CD4-positive, alpha-beta T cell treated with Interferon alpha-2 for 1 hour (primary cell): ENCODE measurements at regions not wholly inside any gene's neighbourhood (a gene's known extent, or its start where the extent isn't known, plus 50 kb on each side); places are given as distances from the start of the nearest gene placed in this dataset.

Source experiments
- DNase-seq, 2 donors: peaks; one replicate each; pipeline ENCODE4 v3.0.0-alpha.2; 2020 to 2022

DNA sequence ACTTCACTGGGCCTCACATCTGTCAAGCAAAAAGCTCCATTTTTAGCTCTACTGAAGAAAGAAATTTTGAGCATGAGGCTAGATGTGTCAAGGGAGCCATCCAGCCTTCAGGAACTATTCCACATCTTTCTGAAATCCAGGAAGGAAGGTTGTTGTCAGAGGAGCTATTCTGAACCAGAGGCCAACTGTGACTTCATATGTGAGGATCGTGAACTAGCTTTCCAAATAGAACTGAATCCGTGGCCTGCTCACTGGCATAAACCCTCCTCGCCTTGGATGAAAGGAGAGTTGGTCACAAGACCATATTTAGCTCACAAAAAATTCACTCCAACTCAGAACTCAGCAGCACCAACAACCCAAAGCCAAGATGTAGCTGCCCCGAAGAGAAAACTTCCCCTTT lies 195.8 kb downstream of the FOXO1 start:
- no peak for DNase-seq

DNA sequence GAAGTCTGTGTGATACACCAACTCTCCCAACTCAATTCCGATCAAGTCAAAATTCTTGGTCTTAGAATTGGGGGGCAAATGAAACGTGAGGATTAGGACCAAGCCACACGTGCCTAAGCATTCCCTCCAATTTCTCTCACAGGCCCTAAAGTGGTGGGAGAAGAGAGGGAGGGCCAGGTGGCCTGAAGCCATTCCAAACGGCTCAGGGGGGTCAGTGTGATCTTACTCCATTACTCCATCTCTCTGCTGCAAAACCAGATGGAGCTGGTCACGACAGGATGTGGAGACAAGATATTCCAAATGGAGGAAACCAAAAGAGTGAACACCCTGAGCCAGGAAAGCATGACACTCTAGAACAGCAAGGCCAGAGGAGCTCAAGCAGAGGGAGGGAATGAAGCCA lies 195.4 kb downstream of the FOXO1 start:
- DNase-seq: no peak

DNA sequence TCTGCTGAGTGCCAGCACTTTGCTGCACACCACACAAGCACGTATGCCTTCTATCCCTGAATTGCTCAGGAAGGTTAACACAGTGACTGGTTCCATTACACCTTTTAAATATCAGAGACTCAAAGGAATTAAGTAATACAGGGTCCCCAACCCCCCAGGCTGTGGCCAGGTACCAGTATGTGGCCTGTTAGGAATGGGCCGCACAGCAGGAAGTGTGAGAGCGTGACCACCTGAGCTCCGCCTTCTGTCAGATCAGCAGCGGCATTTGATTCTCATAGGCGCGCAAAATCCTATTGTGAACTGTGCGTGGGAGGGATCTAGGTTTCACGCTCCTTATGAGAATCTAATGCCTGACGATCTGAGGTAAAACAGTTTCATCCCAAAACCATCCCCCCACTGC lies 194.5 kb downstream of the FOXO1 start:
- no peak for DNase-seq

DNA sequence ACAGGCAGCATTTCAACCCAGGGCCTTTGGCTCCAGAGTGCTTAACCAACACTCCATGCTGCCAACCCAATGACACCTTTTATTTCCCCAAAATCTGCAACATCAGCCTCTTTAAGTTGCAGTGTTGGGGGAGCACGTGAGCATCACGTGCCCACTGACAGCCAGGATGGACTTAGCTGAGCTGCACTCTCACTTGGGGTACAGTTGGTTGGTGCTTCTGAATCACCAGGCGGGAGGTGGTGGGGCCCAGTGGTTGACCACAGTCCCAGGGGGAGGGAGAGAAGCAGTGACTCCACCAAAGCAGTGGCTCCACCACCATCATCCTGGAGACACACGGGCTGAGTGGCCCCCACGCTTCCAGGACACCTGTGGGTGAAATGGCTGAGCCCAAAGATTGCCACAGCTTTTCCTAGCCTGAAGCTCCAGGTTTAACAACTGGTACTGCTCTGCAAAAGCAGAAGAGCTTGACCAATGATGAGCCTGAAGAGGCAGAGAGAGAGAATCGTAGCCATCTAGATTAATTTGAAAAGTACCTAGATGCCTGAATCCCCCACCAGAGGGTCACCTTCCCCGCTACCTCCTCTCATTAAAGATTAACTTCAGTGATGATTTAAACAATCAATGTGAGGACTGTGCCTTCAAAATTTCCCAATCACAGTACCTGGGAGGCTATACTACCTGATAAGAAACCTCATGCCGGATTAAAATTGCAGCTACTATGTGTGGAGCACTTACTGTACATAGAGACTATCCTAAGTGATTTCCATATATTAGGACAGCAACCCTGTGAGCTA lies 193.8 kb downstream of the FOXO1 start:
- DNase-seq: no peak

DNA sequence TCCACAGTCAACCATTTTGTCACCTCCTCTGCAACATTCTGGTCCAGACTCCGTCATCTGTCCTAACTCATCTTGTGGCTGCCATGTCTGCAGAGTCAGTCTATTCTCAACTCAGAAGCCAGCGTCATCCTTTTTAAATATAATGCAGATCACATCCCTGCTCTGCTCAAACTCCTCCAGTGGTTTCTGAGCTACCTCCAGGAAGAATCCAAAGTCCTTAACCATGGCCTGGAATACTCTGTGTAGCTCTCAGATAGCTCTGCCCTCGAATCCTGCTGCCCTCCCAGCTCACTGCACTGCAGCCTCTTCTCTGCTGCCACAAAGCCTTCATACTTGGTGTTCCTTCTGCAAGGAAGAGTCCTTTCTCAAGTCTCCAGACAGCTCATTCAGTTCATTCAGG lies 190.8 kb downstream of the FOXO1 start:
- DNase-seq: no peak

DNA sequence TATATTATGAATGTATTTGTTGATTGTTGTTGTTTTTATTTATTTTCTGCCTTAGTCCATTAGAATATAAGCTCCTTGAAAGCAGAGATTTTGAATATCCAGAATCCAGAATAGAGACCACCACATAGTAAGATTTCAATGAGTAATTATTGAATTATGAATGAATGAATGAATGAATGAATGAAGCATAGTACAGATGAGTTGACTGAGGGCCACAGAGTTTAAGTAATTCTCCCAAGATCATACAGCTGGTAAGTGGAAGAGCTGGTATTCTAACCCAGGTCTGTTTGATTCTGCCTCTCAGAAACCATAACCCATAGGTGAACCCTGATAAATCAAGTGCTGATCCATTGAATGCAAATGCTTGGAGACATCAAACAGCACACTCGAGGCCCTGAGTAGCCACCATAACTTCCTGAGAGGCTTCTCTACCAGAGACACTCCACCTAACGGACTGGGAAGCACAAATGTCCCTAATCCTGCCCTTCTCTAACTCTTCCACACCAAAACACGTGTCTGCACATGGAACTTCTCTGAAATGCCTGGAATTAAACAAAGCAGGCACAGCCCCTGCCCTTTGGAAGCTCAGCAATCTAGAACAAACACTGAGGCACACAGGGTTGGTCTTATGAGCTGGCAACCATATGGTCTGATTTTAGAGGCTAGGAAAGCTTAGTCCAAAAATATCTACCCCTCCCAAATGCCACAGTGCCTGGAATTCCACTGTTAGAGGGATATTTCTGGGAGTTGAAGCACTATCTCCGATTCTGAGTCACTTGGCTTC lies 190.1 kb downstream of the FOXO1 start:
- no peak for DNase-seq

DNA sequence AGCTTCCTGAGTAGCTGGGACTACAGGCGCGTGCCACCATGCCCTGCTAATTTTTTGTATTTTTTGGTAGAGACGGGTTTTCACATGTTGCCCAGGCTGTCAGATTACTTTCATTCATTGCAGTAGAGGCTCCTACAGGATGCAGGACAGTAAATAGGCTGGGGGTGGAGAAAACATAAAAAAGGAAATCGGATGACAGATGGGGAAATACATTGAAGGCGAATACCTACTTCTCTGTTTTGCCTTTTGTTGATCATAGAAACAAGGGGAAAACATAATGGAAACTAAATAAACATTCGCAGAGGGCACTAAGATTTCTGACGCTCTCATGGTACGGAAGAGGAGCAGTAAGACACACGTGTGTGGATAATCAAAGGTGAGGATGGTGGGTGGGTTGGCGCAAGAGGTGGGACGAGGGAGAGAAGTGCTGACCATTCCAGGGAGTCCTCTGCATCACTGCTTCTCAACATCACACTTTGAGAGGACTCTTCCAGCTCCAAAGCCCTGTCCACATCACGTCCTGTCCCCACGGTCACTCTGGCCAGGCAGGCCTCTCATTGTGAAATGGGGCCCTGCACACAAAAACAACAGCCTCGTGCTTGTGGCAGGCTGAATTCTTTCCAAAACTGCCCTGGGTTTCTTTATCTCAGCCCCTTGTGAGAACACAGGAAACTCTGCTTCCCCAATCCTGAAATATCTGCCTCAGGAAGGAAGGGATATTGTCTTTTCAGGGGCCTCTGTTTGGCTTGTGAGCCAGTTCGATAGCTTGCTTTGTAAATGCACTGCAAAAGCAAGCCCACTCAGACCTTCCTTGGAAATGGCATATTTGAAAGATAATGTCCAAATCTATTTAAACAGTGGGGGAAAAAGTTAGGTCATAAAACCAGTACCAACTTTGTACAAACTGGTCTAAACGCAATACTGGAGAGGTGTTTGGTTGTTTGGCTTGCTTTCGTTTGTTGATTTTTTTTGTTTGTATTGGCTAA lies 188.5 kb downstream of the FOXO1 start:
- DNase-seq: no peak

DNA sequence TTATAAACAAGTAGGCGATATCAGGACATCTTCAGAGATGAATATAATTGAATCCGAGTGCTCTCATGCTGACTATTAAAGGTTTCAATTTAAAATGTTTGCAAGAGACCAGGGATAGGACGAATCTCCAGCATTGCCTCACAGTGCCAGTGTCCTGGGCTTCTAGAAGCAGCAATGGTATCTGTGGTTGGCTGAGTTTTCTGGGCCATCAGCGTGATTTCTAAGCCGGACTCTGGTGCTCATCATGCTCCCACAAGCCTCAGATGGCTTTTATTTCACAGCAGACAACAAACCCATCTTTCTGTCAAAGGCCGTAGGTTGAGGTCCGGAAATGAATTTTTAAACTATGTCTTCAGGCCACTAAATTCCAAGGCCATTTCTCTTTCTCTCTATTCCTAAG lies 187.7 kb downstream of the FOXO1 start:
- no peak for DNase-seq

DNA sequence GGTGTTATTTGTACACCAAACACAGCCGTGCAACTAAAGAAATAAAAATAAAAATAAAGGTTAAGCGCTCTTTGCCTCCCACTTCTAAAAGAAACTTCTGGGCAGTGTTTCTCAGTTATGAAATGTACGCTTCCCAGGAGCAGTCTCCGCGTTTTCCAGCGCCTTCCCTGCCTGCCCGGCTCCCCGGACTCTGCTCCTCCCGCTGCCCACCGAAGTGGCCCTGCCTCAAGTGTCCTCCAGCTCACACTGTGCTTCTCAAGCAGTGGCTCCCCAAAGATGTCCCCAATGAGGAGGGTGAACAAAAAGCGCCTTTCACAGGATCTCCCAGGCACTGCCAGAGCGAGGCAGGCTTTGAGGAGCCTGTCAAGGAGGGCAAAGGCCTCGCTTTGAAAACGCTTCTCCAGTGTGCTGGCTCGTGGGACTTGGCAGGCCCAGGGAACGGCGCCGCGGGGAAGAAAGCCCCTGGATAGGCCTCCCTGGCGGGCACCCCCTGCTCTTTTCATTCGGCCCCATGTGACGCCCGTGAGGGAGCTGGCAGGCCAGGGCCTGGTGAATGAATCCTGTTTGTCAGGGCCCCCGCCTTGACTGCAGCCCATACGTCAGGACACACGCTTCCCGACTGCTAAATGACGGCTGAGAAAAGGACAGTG lies 187.1 kb downstream of the FOXO1 start:
- DNase-seq: no peak

DNA sequence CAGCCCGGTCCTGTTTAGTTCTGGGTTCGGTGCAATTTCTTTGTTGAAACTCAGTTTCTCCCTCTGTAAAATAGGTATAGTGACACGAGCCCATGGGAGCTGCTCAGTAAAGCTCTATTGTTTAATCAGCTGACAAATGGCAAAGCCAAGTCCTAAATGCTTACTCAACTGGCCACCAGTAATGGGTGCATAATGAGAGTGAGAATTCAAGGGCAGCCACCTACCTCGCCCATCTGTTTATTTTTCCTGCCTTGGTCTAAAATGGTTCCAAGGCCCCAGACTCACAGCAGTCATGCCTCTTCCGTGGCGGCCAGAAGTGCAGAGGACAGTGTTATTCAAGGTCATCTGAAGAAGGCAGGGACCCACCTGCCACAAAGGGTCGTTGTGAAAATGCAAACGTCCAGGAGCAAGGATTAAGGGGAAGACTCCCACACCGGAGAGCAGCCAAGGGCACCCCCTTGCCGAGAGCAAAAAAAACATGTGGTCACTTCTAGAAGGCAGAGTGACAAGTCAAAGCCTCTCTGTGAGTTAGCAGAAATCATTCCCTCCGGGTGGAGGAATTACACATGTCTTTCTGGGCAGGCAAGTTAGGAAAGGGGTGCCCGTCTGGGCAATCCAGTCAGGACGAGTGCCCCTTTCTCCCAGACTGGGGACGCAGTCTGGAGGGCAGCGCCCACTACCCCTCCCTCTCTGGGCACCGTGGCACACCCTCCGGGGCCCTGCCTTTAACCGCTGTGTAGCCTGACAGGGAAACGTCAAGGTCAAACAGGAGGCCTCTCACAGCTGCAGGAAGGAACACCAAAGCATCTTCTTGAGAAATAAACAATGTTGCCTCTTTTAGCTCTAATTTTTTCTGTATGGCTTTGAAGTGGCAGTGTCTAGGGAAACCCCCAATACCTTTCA lies 186.2 kb downstream of the FOXO1 start:
- DNase-seq: peak in 1 of 2 donors; percentile 13

DNA sequence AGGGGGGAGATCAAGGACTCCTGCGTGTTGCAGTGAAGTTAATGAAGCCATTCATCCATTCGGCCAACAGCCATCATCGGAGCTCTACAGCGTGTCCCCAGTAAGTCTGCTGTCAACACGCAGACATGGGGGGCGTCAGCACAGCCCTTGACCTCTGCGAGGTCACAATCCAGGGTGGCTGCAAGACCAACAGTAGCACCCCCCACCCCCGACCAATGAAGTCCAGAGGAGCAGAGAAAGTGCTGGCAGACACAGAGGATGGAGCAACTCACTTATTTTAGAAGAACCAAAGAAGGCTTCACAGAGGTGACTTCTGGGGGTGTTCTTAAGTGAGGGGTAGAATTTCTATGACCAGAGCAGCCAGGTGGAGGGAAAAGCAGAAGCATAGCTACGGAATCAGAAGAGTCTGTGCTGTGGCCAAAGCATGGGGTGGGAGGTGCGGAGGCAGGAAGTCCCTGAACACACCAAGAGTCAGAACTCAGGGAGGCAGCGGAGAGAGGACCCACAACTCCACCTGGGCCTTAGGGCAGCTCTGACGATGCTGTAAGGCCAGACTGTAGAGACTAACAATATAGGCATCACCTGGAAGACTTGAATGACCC lies 185.4 kb downstream of the FOXO1 start:
- peak in 1 of 2 donors; percentile 11 for DNase-seq

DNA sequence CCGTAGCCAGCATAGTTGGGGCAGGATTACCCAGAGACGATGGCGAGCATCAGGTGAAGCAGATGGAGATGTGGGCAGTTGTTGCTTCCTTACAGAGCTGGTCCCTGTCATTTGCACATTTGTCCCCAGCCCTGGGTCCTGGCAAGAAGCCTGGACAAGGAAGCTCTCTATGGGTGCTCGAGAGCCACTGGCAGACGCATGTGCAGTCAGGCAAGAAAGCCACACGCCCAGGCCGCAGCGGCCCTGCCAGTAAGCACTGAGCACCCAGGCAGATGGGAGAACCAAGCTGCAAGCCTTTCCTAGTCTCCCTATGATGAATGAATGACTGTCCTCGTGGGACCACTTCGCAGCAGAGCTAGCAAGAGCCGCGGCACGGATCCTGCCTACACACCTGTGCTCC lies 182.8 kb downstream of the FOXO1 start:
- no peak for DNase-seq

DNA sequence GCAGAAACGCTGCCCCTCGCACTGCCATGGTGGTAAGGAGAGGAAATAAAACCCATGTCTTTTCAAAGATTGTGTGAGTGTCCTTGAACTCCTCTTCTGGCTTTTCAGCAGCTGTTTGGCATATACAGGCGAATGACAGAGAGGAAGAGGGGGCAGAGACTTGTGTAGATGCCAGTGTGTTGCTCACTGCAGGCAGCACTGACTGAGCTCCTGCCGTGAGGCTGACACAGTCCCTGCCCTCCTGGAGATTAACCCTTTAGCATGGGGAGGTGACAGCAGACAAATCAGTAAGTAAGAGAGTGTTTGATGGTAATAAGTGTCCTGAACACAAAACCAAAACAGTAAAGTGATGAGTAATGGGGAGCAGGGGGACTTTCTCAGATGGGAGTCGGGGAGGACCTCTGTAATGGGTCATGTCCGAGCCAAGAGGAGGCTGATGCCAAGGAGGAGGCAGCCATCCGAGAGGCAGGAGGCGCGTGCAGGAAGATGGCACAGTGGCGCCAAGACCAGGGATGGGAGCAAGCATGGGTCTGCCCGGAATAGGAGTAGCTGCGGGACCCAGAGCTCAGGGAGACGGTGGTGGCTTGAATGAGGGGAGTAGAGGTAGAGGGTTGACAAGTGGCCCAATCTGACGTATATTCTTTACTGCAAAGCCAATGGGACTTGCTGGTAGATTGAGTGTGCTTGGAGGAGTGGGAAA lies 182.2 kb downstream of the FOXO1 start:
- DNase-seq: no peak

DNA sequence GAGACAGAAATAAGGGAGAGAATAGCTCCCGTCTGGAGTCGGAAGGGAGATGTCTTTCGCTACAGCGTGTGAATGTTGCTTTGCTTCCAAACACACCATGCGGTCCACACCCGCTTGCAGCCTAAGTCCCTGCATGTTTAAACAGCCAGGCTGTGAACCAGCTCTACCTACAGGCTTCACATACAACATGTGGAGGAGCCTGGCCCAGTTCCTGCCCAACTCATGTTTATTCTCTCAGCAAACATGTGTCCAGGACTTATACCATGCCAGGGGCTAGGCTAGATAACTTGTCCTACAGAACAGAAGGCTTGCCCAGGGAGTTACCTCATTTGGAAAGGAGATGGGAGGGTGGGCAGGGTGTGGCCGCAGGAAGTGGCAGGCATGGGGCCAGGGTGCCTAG lies 181.5 kb downstream of the FOXO1 start:
- peak in 1 of 2 donors; percentile 27 for DNase-seq

DNA sequence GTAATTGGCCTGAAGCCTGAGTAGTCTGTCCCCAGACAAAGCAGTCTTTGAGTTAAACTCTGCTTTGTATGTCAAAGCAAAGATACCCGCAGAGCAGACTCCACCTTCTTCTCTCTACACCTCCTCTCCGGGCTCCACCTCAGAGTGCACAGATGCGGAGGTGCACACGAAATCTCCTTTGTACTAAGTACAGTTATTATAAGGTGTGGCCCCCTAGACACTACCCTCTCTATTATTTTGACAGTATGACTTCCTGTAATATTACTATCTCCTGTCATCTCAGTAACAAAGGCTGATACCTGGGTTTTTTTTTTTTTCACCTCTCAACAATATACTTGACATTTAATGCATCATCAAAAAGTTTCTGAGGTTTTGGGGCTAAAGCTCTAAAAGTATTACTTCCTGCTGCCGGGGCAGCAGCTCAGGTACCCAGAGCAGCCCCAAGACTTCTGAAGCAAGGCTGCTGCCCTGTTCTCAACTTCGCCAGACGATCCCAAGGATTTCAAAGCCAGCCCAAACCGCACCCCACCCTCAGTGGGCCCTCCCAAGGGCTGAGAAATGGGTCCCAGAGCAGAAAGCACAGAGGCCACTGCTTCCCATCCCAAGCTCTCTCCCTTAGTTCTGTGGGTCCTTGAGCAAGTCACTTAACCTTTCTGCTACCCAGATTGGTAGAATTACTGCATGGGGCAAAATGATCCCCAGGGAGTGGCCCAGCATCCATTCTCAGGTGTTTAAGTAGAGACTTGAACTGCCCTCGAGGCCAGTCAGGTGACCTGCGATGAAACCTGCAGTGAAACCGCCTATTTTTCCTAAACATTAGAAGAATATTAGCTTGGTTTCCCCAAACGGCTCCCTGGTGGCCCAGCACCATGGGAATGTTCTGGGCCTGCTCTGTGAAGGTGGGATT lies 180.6 kb downstream of the FOXO1 start:
- peak; percentile 80 to 88 for DNase-seq

DNA sequence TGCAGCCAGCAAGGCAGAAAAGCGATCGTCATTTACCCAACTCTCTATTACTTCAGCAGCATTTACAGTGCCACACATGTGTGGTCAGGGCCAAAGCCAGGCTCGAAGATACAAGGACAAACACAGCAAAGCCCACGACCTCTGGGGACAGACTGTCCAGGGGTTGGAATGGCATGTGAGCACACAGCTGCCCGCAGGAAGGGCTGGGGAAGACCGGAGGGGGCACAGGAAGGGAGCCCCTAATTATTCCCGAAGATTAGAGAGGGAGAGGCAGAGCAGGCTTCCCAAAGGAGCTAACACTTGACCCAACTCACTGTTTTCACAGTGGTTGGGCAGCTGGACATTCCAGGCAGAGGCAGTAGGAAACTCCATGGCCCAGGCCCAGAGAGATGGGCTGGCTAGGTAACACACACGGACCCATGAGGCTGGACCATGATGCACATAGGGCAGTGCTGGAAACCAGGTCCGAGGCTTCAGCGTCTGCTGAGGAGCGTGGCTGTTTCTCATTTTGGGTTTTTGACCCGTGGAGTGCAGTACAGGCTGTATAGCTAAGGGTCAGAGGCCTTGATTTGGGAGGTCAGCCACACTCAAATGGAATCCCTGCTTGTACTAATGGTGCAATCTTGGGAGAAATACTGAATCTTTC lies 179.8 kb downstream of the FOXO1 start:
- DNase-seq: no peak

DNA sequence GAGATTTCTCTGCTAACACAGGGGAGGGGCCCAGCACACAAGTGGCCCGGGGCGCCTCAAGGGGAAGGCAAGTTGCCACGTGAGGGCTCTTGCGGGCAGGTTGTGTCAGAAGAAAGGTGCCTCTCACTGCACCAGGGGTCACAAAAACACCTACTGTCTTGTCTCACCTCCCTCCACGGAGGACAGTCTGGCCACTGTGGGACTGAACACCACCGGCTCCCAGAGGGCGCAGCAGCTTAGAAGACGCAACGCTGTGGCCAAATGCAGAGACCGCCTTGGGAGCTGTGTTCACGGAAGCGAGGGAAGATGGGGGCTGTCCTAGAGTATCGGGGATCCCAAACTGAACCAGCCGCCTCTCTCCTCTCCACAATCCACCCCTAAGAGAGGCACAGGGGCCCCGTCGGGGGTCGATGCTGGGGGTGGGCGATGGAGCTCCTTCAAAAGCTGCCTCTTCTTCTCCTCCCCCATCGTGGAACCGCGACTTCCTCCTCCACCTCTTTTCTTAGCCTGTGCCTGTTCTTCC lies 177.5 kb downstream of the FOXO1 start:
- no peak for DNase-seq

DNA sequence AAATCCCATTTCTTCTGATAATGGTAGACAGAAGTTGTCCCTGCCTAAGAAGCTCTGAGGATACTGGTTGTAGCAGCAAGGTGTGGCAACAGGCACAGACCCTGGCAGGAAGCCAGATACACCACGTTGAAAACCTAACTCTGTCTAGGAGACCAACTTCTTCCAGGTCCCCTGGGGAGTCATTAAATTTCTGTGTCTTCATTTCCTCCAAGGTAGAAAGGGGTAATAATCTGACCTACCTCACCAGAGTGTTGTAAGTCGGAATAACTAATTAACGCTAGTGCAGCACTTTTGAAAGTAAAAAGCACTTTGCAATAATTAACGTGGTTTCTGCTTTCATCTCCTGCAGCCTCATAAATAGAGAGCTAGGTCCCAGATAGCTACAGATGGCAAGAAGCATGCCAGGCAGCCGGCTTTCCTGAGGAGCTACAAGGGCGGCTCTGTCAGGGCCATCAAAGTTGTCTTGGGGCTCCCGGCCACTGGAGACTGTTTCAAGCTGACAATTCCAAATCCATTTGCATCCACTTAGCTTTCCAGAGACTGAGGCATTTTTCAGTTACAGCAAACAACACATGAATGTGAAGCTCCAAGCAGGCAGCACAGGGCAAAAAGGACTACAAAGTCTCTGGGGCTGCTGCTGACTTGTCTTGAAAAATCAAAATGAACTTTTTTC lies 176.2 kb downstream of the FOXO1 start:
- peak in 1 of 2 donors; percentile 55 for DNase-seq
